GM12891 (cell line): ENCODE measurements at regions not wholly inside any gene's neighbourhood (a gene's known extent, or its start where the extent isn't known, plus 50 kb on each side); places are given as distances from the start of the nearest gene placed in this dataset.

ENCODE experiments used
- DNase-seq: peaks from one replicate; pipeline ENCODE4 v3.0.0; 2011; ENCODE audit warnings: low spot score; ENCODE audit not compliant: insufficient read length
- FAIRE-seq: peaks from 2 replicates; lab custom pipeline; 2011; peaks lifted over from hg19 to GRCh38; lab: Jason Lieb, UNC
- PAX5 ChIP-seq: IDR thresholded peaks from 2 replicates; pipeline ENCODE4 v1.6.1; 2011; ENCODE audit warnings: low read length, moderate library complexity, mild to moderate bottlenecking; ENCODE audit not compliant: insufficient read depth, severe bottlenecking
- POLR2A ChIP-seq: IDR thresholded peaks from 2 replicates; pipeline ENCODE4 v1.6.1; 2011; ENCODE audit warnings: low read depth, low read length, control low read depth
- POLR2AphosphoS5 ChIP-seq: IDR thresholded peaks from 2 replicates; pipeline ENCODE4 v1.6.1; 2011; ENCODE audit warnings: low read depth, low read length, control low read depth
- POU2F2 ChIP-seq: IDR thresholded peaks from 2 replicates; pipeline ENCODE4 v1.6.1; 2011; ENCODE audit warnings: low read depth, mild to moderate bottlenecking, control low read depth, low read length, moderate library complexity
- SPI1 ChIP-seq: IDR thresholded peaks from 2 replicates; pipeline ENCODE4 v1.6.1; 2011; ENCODE audit warnings: low read depth, low read length, control low read depth
- TAF1 ChIP-seq: IDR thresholded peaks from 2 replicates; pipeline ENCODE4 v1.6.1; 2011; ENCODE audit warnings: low read depth, low read length, control low read depth

- TF ChIP-seq SPI1 (no peak), POLR2A (no peak), PAX5 (no peak), POLR2AphosphoS5 (no peak), TAF1 (no peak), POU2F2 (no peak)
- FAIRE-seq (no peak), DNase-seq (no peak)
Measured at GRCh38 chr11:13114566-13115379, 105.7 kb downstream of the RASSF10 start.

GRCh38 chr11:13115380-13115675, 106.2 kb downstream of the RASSF10 start:
- DNase-seq (no peak), FAIRE-seq (no peak)
- TF ChIP-seq POU2F2 (no peak), PAX5 (no peak)

GRCh38 chr11:13116491-13116890, 107.4 kb downstream of the RASSF10 start:
- no peak for FAIRE-seq
- no peak for DNase-seq
- TF ChIP-seq POU2F2 = no peak
- TF ChIP-seq POLR2A = no peak
- no peak for TF ChIP-seq TAF1
- no peak for TF ChIP-seq SPI1
- TF ChIP-seq POLR2AphosphoS5 = no peak
- TF ChIP-seq PAX5 = no peak

GRCh38 chr11:13117344-13117743, 108.2 kb downstream of the RASSF10 start:
- DNase-seq (no peak), FAIRE-seq (no peak)
- TF ChIP-seq POLR2AphosphoS5 = no peak
- no peak for TF ChIP-seq PAX5
- no peak for TF ChIP-seq SPI1
- TF ChIP-seq POLR2A = no peak
- no peak for TF ChIP-seq POU2F2
- TF ChIP-seq TAF1 = no peak

GRCh38 chr11:13118194-13118593, 109.1 kb downstream of the RASSF10 start:
- FAIRE-seq = no peak
- DNase-seq = no peak
- TF ChIP-seq TAF1 (no peak), SPI1 (no peak), POU2F2 (no peak), POLR2AphosphoS5 (no peak), PAX5 (no peak), POLR2A (no peak)

GRCh38 chr11:13118650-13119049, 109.5 kb downstream of the RASSF10 start:
- no peak for FAIRE-seq
- DNase-seq = no peak
- TF ChIP-seq SPI1 (no peak), POLR2AphosphoS5 (no peak), TAF1 (no peak), PAX5 (no peak), POU2F2 (no peak), POLR2A (no peak)

- FAIRE-seq (no peak), DNase-seq (no peak)
- TF ChIP-seq POLR2AphosphoS5 (no peak), POU2F2 (no peak), PAX5 (no peak), TAF1 (no peak), POLR2A (no peak)
Measured at GRCh38 chr11:13119361-13119760, 110.2 kb downstream of the RASSF10 start.

- TF ChIP-seq POLR2AphosphoS5 = no peak
- no peak for TF ChIP-seq POLR2A
- TF ChIP-seq TAF1 = no peak
- no peak for TF ChIP-seq PAX5
- TF ChIP-seq SPI1 = no peak
- TF ChIP-seq POU2F2 = no peak
- DNase-seq = no peak
- FAIRE-seq = no peak
Measured at GRCh38 chr11:13119941-13120520, 110.9 kb downstream of the RASSF10 start.

- DNase-seq (no peak), FAIRE-seq (no peak)
- TF ChIP-seq TAF1 (no peak), PAX5 (no peak), POLR2AphosphoS5 (no peak), SPI1 (no peak), POU2F2 (no peak), POLR2A (no peak)
Measured at GRCh38 chr11:13120691-13121090, 111.6 kb downstream of the RASSF10 start.

GRCh38 chr11:13126430-13126829, 117.3 kb downstream of the RASSF10 start:
- TF ChIP-seq PAX5 = no peak
- no peak for TF ChIP-seq SPI1
- TF ChIP-seq POLR2AphosphoS5 = no peak
- TF ChIP-seq POU2F2 = no peak
- TF ChIP-seq TAF1 = no peak
- TF ChIP-seq POLR2A = no peak
- DNase-seq (no peak), FAIRE-seq (no peak)
